ENCODE measurements at regions not wholly inside any gene's neighbourhood (a gene's known extent, or its start where the extent isn't known, plus 50 kb on each side); places are given as distances from the start of the nearest gene placed in this dataset.
"Not testable (repeated sequence)": the region's sequence is repeated elsewhere in the genome, so short reads cannot be mapped to it uniquely, and the experiment has no call there.

DNA sequence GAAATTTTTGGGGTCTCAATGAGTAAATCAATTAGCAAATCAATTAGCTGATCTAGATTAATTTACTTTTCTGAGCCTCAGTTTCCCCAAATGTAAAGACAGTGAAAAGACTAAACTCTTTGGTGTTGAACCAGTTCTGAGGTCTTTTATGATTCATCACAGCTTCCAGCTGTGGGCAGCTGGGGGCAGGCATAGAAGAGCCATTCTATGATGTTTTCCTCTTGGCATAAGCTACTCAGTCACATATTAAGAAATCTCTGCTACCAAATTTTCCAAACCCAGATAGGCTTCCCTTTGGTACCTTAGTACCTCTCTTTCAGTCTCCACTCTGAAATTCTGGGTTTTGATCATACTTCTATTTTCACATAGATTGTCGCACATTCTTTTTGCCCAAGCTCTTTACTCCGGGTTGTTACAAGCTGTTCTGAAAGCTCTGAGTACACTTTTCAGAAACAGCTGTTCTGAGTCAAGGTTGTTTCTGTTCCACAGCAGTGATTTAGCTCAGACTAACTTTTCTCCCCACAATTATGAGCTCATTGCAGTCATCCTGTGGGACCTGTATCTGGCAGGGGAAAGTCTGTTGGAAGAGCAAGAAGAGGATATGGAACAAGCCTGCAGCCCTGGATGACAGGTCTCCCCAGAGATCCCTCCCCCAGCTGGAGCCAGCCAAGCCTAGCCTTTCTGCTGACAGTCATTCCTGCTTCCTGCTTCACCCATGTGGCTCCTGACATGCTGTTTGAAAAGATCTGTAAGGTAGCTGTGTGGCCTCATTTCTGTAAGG, 599.6 kb upstream of the GHITM start:
- peaks cover 0 to 5% (median 0%) of the 10 kb centered on the region in 3 donors for H3K4me1 ChIP-seq
- no peaks in the 10 kb centered on the region for H3K27me3 ChIP-seq
- TF ChIP-seq, protein P1, sequence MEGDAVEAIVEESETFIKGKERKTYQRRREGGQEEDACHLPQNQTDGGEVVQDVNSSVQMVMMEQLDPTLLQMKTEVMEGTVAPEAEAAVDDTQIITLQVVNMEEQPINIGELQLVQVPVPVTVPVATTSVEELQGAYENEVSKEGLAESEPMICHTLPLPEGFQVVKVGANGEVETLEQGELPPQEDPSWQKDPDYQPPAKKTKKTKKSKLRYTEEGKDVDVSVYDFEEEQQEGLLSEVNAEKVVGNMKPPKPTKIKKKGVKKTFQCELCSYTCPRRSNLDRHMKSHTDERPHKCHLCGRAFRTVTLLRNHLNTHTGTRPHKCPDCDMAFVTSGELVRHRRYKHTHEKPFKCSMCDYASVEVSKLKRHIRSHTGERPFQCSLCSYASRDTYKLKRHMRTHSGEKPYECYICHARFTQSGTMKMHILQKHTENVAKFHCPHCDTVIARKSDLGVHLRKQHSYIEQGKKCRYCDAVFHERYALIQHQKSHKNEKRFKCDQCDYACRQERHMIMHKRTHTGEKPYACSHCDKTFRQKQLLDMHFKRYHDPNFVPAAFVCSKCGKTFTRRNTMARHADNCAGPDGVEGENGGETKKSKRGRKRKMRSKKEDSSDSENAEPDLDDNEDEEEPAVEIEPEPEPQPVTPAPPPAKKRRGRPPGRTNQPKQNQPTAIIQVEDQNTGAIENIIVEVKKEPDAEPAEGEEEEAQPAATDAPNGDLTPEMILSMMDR (IDR thresholded peaks at IDR 0.05): no peak
- TF ChIP-seq POLR2AphosphoS5 (IDR thresholded peaks at IDR 0.05): peak; percentile 18
- no peaks in the 10 kb centered on the region for H3K36me3 ChIP-seq
- 18 to 26% methylated on average over 2 of the region's 2 CpGs for WGBS, 2 donors (ENCODE audit: low coverage in 1 of 2)
- H3K27ac ChIP-seq: peak overlapping the region in 3 of 4 donors; percentile 14 to 59 (median 39)
- H3K9me3 ChIP-seq: no peaks in the 10 kb centered on the region
- H3K4me3 ChIP-seq: no peak overlapping the region
- ATAC-seq: peak; percentile 92

DNA sequence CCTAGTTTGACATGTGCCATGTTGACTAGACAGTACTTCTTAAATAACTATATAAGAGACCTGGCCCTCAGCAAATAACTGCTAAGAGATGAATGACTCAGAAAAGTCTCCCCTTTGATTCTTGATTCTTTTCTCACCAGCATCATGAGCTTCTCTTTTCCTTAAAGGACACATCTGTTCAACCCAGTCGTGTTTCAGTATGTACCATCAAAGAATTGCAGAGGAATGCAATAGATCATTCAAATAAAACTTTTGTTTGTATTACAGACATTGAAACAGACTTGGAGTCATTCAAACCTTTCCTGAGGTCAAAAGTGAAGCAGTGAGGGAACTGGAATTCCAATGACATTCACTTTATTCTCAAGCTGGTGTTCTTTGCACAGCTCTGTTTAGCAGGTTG, 598.3 kb upstream of the GHITM start:
- Histone ChIP-seq H3K4me1 (peaks cover 0 to 5% (median 0%) of the 10 kb centered on the region in 3 donors), H3K9me3 (no peaks in the 10 kb centered on the region), H3K27ac (peak overlapping the region in 1 of 4 donors; percentile 57), H3K36me3 (no peaks in the 10 kb centered on the region), H3K4me3 (no peak overlapping the region), H3K27me3 (no peaks in the 10 kb centered on the region)
- 0 to 10% methylated on average over 1 of the region's 1 CpG for WGBS, 2 donors (ENCODE audit: low coverage in 1 of 2)
- ATAC-seq: no peak
- no peak for TF ChIP-seq POLR2AphosphoS5 (IDR thresholded peaks at IDR 0.05)

DNA sequence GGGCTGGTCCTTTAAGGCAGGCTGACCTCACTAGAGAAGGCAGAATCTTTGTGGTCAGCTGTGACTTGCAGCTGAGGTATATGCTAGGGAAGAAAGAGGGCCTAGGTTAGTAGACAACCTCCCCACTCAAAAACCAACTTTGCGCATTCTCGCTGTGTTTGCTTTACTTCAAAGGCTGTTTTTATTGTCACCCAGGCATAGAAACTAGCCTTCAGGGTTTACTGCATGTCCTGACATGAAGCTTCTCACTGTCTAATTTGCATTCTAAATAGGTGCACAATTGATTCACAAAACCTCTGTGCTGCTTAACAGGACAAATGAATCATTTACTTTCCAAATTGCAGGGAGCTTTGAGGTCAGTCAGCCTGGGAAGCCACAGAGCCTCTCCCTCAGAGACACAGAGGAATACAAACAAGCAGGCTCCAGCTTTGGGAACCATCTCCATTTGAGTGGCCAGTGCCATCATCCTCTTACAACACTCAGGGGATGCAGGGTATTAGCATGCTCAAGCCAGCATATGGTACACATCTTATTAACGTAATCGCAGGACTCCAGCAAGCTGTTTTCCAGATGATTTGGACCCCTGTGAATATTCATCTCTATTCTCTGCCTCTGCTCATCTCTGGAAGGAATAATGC, 596.4 kb upstream of the GHITM start:
- H3K27me3 ChIP-seq: no peaks in the 10 kb centered on the region
- H3K4me3 ChIP-seq: no peak overlapping the region
- no peaks in the 10 kb centered on the region for H3K9me3 ChIP-seq
- WGBS, 2 donors (ENCODE audit: low coverage in 1 of 2): 63 to 74% methylated on average over 3 to 4 of the region's 4 CpGs
- peak overlapping the region in 1 of 4 donors; percentile 44 for H3K27ac ChIP-seq
- TF ChIP-seq, protein P1 (IDR thresholded peaks at IDR 0.05): no peak
- TF ChIP-seq POLR2A (IDR thresholded peaks at IDR 0.05): no peak
- no peak for TF ChIP-seq POLR2AphosphoS5 (IDR thresholded peaks at IDR 0.05)
- TF ChIP-seq EP300 (IDR thresholded peaks at IDR 0.05): no peak
- peaks cover 0 to 5% (median 0%) of the 10 kb centered on the region in 3 donors for H3K4me1 ChIP-seq
- peak; percentile 35 for ATAC-seq
- H3K36me3 ChIP-seq: no peaks in the 10 kb centered on the region

DNA sequence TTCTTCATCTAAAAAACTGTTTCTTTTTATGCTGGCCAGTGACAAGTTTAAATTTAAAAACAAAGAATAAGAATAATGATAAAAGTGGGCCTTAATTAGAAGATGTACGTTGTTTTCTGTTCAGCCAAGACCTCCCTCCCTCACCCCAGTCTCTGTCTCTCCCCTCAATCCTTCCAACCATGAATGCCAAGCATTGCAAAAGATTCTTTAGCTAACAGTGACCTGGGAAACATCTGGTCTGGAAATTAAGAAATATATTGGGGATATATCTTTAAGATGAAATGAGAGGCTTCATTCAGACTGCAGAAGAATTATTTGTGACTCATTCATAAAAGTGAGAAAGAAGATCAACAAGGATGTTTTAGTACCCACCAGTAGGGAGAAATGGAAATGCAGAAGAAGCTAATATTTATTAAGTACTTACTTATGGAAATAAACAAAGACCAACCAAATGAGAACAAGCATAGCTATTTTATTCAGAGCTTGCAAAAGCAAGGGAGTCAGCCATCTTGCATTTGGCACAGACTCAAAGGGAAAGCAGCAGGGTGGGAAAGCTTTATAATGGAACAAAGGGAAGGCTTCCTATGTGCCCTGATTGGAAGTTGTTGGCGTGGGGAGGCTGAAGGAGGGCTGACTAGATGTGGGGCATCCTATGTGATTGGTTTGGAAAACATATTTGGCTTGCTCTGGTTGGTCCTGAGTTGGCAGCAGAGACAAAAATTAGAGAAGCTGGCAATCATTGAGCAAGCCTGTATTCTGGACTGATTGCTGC, 595.4 kb upstream of the GHITM start:
- Histone ChIP-seq H3K27ac (peak overlapping the region in 1 of 4 donors; percentile 44), H3K27me3 (no peaks in the 10 kb centered on the region), H3K4me1 (peaks cover 0 to 5% (median 0%) of the 10 kb centered on the region in 3 donors), H3K9me3 (no peaks in the 10 kb centered on the region), H3K4me3 (no peak overlapping the region), H3K36me3 (no peaks in the 10 kb centered on the region)
- TF ChIP-seq POLR2A (IDR thresholded peaks at IDR 0.05) (no peak), EP300 (IDR thresholded peaks at IDR 0.05) (no peak), POLR2AphosphoS5 (IDR thresholded peaks at IDR 0.05) (no peak)
- TF ChIP-seq, protein P1 (IDR thresholded peaks at IDR 0.05): no peak
- WGBS, 2 donors (ENCODE audit: low coverage in 1 of 2): 44 to 67% methylated on average over 2 of the region's 2 CpGs
- no peak for ATAC-seq

DNA sequence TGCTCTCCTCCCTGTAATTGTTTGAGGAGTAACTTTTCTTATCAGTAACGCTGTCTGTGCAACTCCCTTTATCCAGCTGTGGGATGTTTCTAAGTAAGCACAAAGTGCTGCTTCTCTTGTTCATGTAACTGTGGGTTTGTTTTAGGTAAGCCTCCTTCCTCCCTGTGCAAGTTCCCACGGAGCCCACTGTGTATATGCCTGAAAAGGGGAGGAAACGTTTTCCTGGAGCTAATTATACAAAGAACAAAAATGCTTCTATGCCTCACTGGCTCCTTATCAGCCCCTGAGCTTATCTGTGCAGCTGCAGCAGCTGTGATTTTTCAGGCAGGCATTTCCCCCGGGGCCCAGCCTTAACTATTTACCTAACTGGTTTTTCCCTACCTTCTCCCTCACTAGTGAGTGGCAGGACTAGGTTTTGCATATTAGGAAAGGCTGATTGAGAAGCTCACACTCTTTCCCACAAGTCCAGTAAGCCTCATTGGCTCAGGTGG, 593.4 kb upstream of the GHITM start:
- no peak for ATAC-seq
- H3K36me3 ChIP-seq: no peaks in the 10 kb centered on the region
- H3K4me3 ChIP-seq: no peak overlapping the region
- no peaks in the 10 kb centered on the region for H3K4me1 ChIP-seq
- WGBS, 2 donors (ENCODE audit: low coverage in 1 of 2): 0 to 48% methylated on average over 4 of the region's 4 CpGs
- no peaks in the 10 kb centered on the region for H3K9me3 ChIP-seq
- no peaks in the 10 kb centered on the region for H3K27me3 ChIP-seq
- no peak for TF ChIP-seq POLR2AphosphoS5 (IDR thresholded peaks at IDR 0.05)
- TF ChIP-seq EP300 (IDR thresholded peaks at IDR 0.05): no peak
- TF ChIP-seq, protein P1 (IDR thresholded peaks at IDR 0.05): no peak
- TF ChIP-seq POLR2A (IDR thresholded peaks at IDR 0.05): no peak
- H3K27ac ChIP-seq: no peak overlapping the region

DNA sequence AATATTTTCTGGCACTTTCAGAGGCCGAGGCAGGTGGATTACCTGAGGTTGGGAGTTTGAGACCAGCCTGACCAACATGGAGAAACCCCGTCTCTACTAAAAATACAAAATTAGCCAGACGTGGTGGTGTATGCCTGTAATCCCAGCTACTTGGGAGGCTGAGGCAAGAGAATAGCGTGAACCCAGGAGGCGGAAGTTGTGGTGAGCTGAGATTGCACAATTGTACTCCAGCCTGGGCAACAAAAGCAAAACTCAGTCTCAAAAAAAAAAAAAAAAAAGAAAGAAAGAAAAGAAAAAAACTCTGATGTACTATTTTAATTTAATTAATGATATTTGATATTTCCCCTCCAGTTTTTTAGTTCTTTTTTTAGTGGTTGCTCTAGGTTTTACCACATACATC, 588.1 kb upstream of the GHITM start:
- not testable (repeated sequence) for H3K9me3 ChIP-seq, H3K4me1 ChIP-seq, ATAC-seq, H3K4me3 ChIP-seq, H3K27ac ChIP-seq, H3K36me3 ChIP-seq, H3K27me3 ChIP-seq
- WGBS, 2 donors (ENCODE audit: low coverage in 1 of 2): 90% methylated on average over 2 of the region's 5 CpGs; no CpG with 5 or more reads in 1 of the 2 donors
